HG03571 (cell line): ENCODE measurements at regions not wholly inside any gene's neighbourhood (a gene's known extent, or its start where the extent isn't known, plus 50 kb on each side); places are given as distances from the start of the nearest gene placed in this dataset.
"Not testable (repeated sequence)": the region's sequence is repeated elsewhere in the genome, so short reads cannot be mapped to it uniquely, and the experiment has no call there.

Source experiments
- ATAC-seq: cut with Tn5 transposase; IDR thresholded peaks from one replicate; pipeline ENCODE4 v1.9.1; 2021; ENCODE audit not compliant: unreplicated experiment

- no peak for ATAC-seq
These were observed 231.9 kb upstream of the FN1 start for GRCh38 chr2:215667585-215668377.

DNA sequence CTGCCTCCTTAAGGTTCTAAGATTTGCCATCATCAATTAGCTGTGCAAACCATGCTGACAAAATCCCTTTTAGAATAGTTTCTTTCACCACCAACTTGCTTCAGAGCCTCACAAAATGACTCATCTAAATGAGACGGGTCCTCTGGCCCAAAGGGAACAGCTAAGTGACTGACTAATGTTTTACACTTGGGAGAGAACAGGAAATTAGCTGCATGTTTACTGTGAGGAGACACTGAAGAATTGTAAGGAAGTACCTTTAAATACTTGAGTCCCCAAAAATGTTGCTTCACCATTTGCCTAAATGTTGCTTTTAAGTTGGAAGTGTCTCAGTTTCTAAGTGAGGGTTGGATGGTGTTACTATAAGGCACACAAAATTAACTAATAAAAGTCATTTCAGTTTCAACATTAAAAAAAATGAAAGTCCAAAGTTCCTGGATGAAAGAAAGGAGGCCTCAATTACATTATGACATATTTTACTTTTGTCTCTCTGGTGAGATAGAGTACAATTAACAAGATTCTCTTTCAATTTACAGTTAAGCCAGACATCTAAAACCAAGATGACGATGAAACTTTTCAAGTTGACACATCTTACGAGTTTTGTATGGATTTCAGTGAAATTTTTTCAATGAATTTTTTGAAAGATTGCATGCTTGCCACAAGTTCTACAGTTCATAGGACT lies 229.1 kb upstream of the FN1 start:
- no peak for ATAC-seq

GRCh38 chr2:215662715-215663114 lies 226.8 kb upstream of the FN1 start:
- no peak for ATAC-seq

GRCh38 chr2:215660687-215661086 lies 224.8 kb upstream of the FN1 start:
- no peak for ATAC-seq

DNA sequence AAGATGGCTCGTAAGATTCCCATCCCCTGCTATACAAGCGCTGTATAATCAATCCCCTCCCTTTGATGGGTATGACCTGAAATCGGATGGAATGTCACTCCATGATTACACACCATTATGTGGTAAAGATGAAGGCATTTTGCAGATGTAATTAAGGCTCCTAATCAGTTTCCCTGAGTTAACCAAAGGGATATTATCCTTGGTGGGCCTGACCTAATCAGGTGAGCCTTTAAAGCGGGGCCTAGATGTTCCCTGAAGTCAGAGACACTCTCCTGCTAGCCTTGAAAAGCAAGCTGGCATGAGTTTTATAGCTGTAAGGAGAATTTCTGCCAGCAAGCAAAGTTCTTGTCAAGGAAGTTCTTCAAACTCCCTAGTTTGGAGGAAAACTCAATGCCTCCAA lies 223.8 kb upstream of the FN1 start:
- no peak for ATAC-seq

DNA sequence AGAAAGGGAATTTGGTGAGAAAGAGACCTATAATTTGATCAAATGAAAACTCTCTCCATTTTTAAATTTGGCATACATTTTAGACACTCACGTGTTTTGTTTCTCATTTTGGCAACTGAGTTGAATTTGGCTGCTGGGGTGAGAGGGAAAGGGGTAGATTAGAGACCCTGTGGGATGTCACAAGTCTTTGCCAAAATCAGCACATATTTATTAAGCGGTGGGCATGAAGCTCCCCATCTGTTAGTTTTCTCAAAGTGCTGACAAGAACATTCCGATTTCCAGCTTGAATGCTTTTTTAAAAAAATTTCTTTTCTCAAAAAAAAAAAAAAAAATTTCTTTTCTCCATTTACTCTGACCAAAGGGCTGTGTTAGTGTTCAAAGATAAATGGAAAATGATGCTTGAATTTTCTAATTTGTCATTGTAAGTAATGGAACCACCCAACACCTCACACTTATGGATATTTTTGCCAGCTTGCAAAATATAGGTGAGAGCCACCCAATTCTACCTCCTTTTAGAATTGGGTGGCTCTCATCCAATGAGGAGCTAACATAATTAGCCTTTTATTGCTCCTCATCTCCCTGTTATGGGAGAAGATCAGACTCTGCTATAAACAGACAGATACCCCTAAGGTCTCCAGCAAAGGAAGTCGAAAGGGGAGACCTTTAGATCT lies 222.9 kb upstream of the FN1 start:
- ATAC-seq, result no peak

DNA sequence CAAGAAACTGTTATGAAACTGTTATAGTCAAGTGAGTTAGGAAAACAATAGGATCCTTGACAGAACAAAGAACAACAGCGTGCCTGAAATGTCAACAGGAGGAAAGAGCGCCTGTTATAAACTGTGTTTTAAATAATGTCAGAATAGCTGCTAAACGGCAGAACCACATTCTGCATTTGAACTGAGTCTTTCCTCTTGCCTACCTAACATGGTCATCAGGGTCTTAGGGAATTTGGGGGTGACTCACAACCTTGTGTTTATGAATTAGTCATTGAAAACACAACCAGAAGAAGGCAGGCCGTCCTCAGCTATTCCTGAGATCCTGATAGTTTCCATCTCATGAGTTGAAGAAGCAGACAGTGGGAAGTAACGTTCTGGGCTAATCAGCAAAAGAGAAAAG lies 222.0 kb upstream of the FN1 start:
- ATAC-seq, result no peak

DNA sequence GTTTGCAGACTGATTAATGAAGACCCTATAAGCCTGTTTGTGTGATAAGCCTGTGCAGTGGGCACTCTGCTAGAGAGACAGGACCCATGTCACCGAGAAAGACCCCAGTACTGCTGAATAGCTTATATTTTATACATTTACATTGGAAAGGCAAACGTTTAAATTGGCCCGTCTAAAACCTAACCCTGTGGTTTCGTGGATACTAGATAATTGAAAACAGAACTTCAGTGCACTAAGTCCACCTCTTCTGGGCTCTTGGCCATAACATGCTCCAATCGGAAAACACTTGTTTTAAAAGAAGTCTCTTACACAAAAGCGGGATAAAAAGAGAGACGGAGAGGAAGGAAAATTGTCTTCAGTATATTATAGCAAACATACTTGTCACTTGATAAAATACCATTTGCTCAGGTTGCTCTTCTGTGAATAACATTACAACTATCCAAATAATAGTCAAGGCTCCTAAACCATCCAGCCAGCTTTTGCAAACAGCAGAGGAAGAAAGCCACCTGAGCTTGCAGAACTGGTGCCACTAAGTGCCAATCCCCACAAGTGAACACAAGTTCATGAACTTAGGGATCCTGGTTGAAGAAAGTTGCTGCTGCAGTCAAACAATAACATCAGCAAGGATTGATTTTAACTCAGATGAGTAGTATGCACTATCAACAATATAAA lies 218.4 kb upstream of the FN1 start:
- no peak for ATAC-seq

- ATAC-seq, result no peak
These were observed 217.6 kb upstream of the FN1 start for GRCh38 chr2:215653344-215654030.

DNA sequence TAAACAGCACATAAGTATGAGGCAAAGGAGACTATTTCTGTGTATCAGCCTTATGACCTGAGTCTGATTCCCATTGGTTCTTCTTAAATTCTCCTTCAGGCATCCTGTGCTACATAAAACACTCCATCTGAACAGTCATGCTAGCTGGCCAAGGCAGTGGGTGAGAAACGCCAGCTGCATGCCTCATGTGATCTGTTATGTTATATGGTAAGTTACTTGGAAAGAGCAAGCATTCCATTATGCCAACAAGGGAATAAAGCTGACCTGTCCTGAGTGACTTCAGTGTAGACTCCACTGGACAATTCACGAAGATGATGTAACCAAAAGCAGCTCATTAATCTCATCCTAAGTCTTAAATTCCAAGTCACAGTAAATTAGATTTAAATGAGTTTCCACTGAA lies 216.5 kb upstream of the FN1 start:
- ATAC-seq, result no peak

- ATAC-seq, result no peak
These were observed 215.5 kb upstream of the FN1 start for GRCh38 chr2:215651412-215651811.

GRCh38 chr2:215644233-215644897 lies 208.5 kb upstream of the FN1 start:
- ATAC-seq, result no peak

DNA sequence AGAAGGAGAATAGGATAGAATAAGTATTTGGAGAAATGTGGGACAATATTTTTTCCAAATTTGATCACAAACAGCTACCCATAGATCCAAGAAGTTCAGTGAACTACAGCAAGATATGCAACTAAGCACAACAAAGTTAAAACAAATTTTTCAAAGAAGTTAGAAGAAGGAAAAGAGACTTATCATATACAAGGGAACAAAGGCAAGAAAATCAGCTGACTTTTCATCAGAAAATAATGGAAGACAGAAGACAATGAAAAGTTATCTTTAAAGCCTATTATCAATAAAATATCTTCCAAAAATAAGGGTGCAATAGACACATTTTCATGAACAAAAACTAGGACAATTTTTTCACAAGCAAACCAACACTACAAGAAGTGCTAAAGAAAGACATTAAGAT lies 202.8 kb upstream of the FN1 start:
- ATAC-seq, result no peak

- no peak for ATAC-seq
These were observed 201.8 kb upstream of the FN1 start for GRCh38 chr2:215637651-215638050.

GRCh38 chr2:215636816-215637215 lies 200.9 kb upstream of the FN1 start:
- no peak for ATAC-seq

DNA sequence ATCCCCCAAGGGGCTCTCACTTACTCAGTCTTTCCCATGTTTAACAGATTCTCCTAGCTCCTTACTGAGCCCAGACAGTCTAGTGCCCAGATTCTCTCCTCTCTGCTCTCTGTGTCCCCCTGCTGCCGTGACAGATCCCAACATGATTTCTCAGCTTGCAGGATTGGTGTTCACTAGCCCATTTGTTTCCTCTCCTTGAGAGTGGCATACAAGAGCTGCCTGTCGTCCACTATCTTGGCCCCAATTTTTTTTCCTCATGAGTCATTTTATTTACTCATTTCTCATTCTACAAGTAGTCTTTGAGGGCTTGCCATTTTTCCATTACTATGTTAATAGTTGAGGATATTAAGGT lies 199.9 kb upstream of the FN1 start:
- no peak for ATAC-seq

DNA sequence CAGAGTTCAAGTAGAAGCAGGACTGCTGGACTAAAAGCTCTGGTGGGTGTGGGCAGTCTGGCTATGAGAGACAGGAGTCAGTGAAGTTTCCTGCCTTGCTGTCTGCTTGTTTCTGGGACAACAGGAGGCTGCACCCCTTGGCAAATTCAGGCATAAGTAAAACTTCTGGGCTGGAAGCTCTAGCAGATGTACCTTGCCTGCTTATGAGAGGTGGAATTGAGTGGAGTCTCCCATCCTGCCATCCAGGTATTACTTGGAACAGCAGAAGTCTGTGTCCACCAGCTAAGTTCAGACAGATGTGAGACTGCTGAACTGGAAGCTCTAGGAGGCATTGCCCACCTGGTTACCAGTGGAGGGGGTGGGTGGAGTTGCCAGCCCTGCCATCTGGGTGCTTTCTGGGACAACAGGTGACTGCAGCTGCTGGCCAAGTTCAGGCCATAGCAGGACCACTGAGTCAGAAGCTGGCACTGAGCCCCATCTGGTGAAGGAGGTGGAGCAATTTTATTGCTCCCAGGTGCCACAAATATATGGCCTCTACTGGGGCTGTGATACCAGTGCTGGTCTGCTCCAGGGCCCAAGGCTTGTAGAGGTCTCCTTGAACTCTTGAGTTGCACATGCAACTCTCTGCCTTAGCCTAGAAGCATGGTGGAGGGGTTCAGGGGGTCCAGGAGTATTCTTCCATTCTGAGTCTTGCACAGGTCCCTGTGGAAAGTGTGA lies 199.4 kb upstream of the FN1 start:
- no peak for ATAC-seq

DNA sequence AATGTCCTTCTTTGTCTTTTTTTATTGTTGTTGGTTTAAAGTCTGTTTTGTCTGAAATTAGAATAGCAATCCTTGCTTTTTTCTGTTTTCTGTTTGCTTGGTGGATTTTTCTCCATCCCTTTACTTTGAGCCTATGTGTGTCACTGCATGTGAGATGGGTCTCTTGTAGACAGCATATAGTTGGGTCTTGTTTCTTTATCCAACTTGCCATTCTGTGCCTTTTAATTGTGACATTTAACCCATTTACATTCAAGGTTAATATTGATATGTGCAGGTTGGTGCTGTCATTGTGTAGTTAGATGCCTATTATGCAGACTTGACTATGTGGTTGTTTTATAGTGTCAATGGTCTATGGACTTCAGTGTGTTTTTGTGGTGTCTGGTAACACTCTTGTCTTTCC lies 197.5 kb upstream of the FN1 start:
- no peak for ATAC-seq

- no peak for ATAC-seq
These were observed 195.8 kb upstream of the FN1 start for GRCh38 chr2:215631696-215632095.

DNA sequence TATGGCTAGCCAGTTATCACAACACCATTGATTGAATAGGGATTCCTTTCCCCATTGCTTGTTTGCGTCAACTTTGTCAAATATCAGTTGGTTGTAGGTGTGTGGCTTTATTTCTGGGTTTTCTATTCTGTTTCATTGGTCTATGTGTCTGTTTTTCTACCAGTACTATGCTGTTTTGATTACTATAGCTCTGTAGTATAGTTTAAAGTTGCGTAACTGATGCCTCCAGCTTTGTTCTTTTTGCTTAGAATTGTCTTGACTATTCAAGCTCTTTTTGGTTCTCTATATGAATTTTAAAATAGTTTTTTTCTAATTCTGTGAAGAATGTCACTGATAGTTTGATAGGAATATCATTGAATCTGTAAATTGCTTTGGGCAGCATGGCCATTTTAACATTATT lies 194.9 kb upstream of the FN1 start:
- not testable (repeated sequence) for ATAC-seq
